GM12878 (cell line): ENCODE measurements at regions not wholly inside any gene's neighbourhood (a gene's known extent, or its start where the extent isn't known, plus 50 kb on each side); places are given as distances from the start of the nearest gene placed in this dataset.

Experiments
- ATAC-seq: fragments of 200-7000 bp; cut with Tn5 transposase; 3 replicates; pipeline ENCODE4 v1.9.1; 2020; ENCODE audit warnings: mild to moderate bottlenecking, moderate library complexity
- BruUV-seq: library from RNA; stranded (reverse); fragments of 400-500 nt; replicated peaks from 2 replicates; lab custom pipeline; 2021; lab: Mats Ljungman, UMichigan
- CTCF ChIA-PET: fragments of 300-600 bp; sonication (Branson Sonifier 250); formaldehyde crosslinking; extraction: SDS; loops from one replicate; lab custom pipeline; 2021; ENCODE audit warnings: inconsistent platforms; lab: Yijun Ruan, JAX
- POLR2A ChIA-PET: fragments of 350-600 bp; formaldehyde crosslinking; extraction: SDS; loops from one replicate; lab custom pipeline; 2021; ENCODE audit warnings: inconsistent platforms; lab: Charles Lee
- RAD21 ChIA-PET: fragments of 300-600 bp; sonication (Branson Sonifier 250); formaldehyde crosslinking; loops from one replicate; lab custom pipeline; 2023; ENCODE audit warnings: antibody characterized with exemption; ENCODE audit not compliant: unreplicated experiment; lab: Charles Lee
- SMC1A ChIA-PET: fragments of 300-600 bp; sonication (Branson Sonifier 250); formaldehyde crosslinking; loops from one replicate; lab custom pipeline; 2023; ENCODE audit not compliant: unreplicated experiment, uncharacterized antibody; lab: Charles Lee
- DNase-seq: peaks from one replicate; pipeline ENCODE4 v3.0.0-alpha.2; 2011; ENCODE audit warnings: low read depth, low spot score
- FAIRE-seq: peaks from 3 replicates; lab custom pipeline; 2011; peaks lifted over from hg19 to GRCh38; lab: Jason Lieb, UNC
- H2AFZ ChIP-seq: 2 replicates; pipeline ENCODE4 v1.6.0; 2011; ENCODE audit warnings: low read depth, low read length, control low read depth; ENCODE audit not compliant: control insufficient read depth
- H3K27ac ChIP-seq: 2 replicates; pipeline ENCODE4 v1.5.1; 2011; ENCODE audit warnings: control low read depth; ENCODE audit not compliant: control insufficient read depth, insufficient read depth
- H3K27me3 ChIP-seq, 2 experiments: replicated peaks in 1 of 2; 2 replicates each; pipeline versions ENCODE4 v1.6.0 to v1.6.1; 2011; ENCODE audit warnings: low read length in 1 of 2; ENCODE audit not compliant: control insufficient read depth in 2 of 2, insufficient read depth in 2 of 2
- H3K36me3 ChIP-seq, 2 experiments: 2 replicates each; pipeline ENCODE4 v1.5.1; 2011; ENCODE audit warnings: low read length in 1 of 2; ENCODE audit not compliant: control insufficient read depth in 2 of 2, insufficient read depth in 2 of 2
- H3K4me1 ChIP-seq: 2 replicates; pipeline ENCODE4 v1.6.1; 2011; ENCODE audit warnings: mild to moderate bottlenecking, low read length, moderate library complexity, mixed read lengths; ENCODE audit not compliant: control insufficient read depth, insufficient read depth
- H3K4me2 ChIP-seq: 2 replicates; pipeline ENCODE4 v1.6.0; 2011; ENCODE audit warnings: control low read depth; ENCODE audit not compliant: control insufficient read depth, insufficient read depth
- H3K4me3 ChIP-seq: fragments of 200-600 bp; sonication (generic); 2 replicates; pipeline ENCODE4 v1.5.1; 2016
- H3K79me2 ChIP-seq: 2 replicates; pipeline ENCODE4 v1.6.0; 2011; ENCODE audit warnings: low read length; ENCODE audit not compliant: control insufficient read depth, insufficient read depth
- H3K9ac ChIP-seq: 2 replicates; pipeline ENCODE4 v1.8.0; 2011; ENCODE audit warnings: low read length, control low read depth, mixed read lengths; ENCODE audit not compliant: control insufficient read depth, insufficient read depth
- H3K9me3 ChIP-seq: replicated peaks from 3 replicates; pipeline ENCODE4 v1.5.1; 2011; ENCODE audit warnings: mild to moderate bottlenecking, low read length; ENCODE audit not compliant: control insufficient read depth, insufficient read depth
- H4K20me1 ChIP-seq: 2 replicates; pipeline ENCODE4 v1.6.0; 2011; ENCODE audit not compliant: control insufficient read depth, insufficient read depth
- BACH1 ChIP-seq: fragments of 450-650 bp; IDR thresholded peaks from 2 replicates; pipeline ENCODE4 v1.6.1; 2017; ENCODE audit warnings: mild to moderate bottlenecking, borderline replicate concordance
- BCL3 ChIP-seq: IDR thresholded peaks from 2 replicates; pipeline ENCODE4 v1.6.1; 2011; ENCODE audit warnings: borderline replicate concordance, low read depth, mild to moderate bottlenecking, moderate library complexity, low read length; ENCODE audit not compliant: insufficient read depth, poor library complexity, severe bottlenecking
- CBFB ChIP-seq: IDR thresholded peaks from 2 replicates; pipeline ENCODE4 v1.6.1; 2016; ENCODE audit warnings: antibody characterized with exemption, low read depth
- CEBPZ ChIP-seq: fragments of 150-350 bp; IDR thresholded peaks from 2 replicates; pipeline ENCODE4 v1.6.1; 2016; ENCODE audit warnings: low read depth, low read length
- CREM ChIP-seq: IDR thresholded peaks from 2 replicates; pipeline ENCODE4 v1.6.1; 2014; ENCODE audit warnings: antibody characterized with exemption, low read depth
- DPF2 ChIP-seq: fragments of 450-650 bp; IDR thresholded peaks from 2 replicates; pipeline ENCODE4 v1.6.1; 2017; ENCODE audit warnings: mild to moderate bottlenecking
- ELK1 ChIP-seq: IDR thresholded peaks from 2 replicates; pipeline ENCODE4 v1.6.1; 2012; ENCODE audit warnings: low read depth, low read length, improper control_type of control experiment
- HDGF ChIP-seq: fragments of 450-650 bp; IDR thresholded peaks from 2 replicates; pipeline ENCODE4 v1.6.1; 2016; ENCODE audit warnings: antibody characterized with exemption
- IRF4 ChIP-seq: IDR thresholded peaks from 2 replicates; pipeline ENCODE4 v1.6.1; 2011; ENCODE audit warnings: low read depth, low read length
- MTA3 ChIP-seq: IDR thresholded peaks from 2 replicates; pipeline ENCODE4 v1.6.1; 2012; ENCODE audit warnings: low read length, inconsistent platforms, borderline replicate concordance
- MXI1 ChIP-seq: fragments of 150-350 bp; IDR thresholded peaks from 2 replicates; pipeline ENCODE4 v1.6.1; 2011; ENCODE audit warnings: low read depth, mild to moderate bottlenecking, inconsistent platforms, low read length, improper control_type of control experiment
- POLR2AphosphoS2 ChIP-seq: IDR thresholded peaks from 2 replicates; pipeline ENCODE4 v1.6.1; 2011; ENCODE audit warnings: low read depth, mild to moderate bottlenecking, low read length, improper control_type of control experiment, moderate library complexity
- POU2F2 ChIP-seq: IDR thresholded peaks from 3 replicates; pipeline ENCODE4 v1.6.1; 2011; ENCODE audit warnings: low read depth, mild to moderate bottlenecking, low read length, borderline replicate concordance
- STAT1 ChIP-seq: fragments of 450-650 bp; conservative IDR thresholded peaks from 2 replicates; pipeline ENCODE4 v1.6.1; 2014; ENCODE audit warnings: antibody characterized with exemption, mild to moderate bottlenecking
- SUZ12 ChIP-seq: fragments of 200-600 bp; sonication (generic); IDR thresholded peaks from one replicate; pipeline ENCODE4 v1.6.1; 2018; ENCODE audit warnings: antibody characterized with exemption, mild to moderate bottlenecking; ENCODE audit not compliant: unreplicated experiment
- TCF7 ChIP-seq: IDR thresholded peaks from 2 replicates; pipeline ENCODE4 v1.6.1; 2014; ENCODE audit warnings: antibody characterized with exemption, borderline replicate concordance
- ZNF384 ChIP-seq: IDR thresholded peaks from 2 replicates; pipeline ENCODE4 v1.6.1; 2012; ENCODE audit warnings: low read depth, mild to moderate bottlenecking, low read length, improper control_type of control experiment, borderline replicate concordance
- ZNF622 ChIP-seq: fragments of 450-650 bp; IDR thresholded peaks from 2 replicates; pipeline ENCODE4 v1.6.1; 2017; ENCODE audit warnings: mild to moderate bottlenecking, inconsistent platforms
- WGBS: methylation state at CpG from one replicate; pipeline ENCODE4 v1.1.6; 2016; ENCODE audit warnings: low lambda C conversion rate; ENCODE audit not compliant: insufficient replicate concordance, insufficient coverage; ENCODE audit errors: missing lambda C conversion rate; 5-methylcytosine and 5-hydroxymethylcytosine counted together
- in situ Hi-C: fragments of 300-500 bp; cut with MboI; formaldehyde crosslinking; loops from 9 replicates; pipeline ENCODE4 v1.14.3; 2018; ENCODE audit warnings: mixed read lengths
- intact Hi-C: fragments of 100-400 bp; cut with micrococcal nuclease; formaldehyde crosslinking; loops from one replicate; pipeline ENCODE4 v1.14.2; 2022; ENCODE audit not compliant: unreplicated experiment
- TF ChIP-seq, protein P1 (sequence below): IDR thresholded peaks from 2 replicates; pipeline ENCODE4 v1.6.1; 2012; ENCODE audit warnings: low read length, inconsistent platforms

- intact Hi-C loops = no loop called here
- ChIA-PET RAD21 (no interaction called here), SMC1A (no interaction called here), POLR2A (no interaction called here), CTCF (no interaction called here)
- H2AFZ ChIP-seq = no peak overlapping the region
- no peak overlapping the region for H3K4me3 ChIP-seq
- H3K36me3 ChIP-seq = no peaks in the 10 kb centered on the region
- DNase-seq = no peak
- H3K9ac ChIP-seq = no peak overlapping the region
- H3K4me2 ChIP-seq = no peak overlapping the region
- H3K27ac ChIP-seq = no peak overlapping the region
- FAIRE-seq = no peak
- 3% methylated on average over 4 of the region's 4 CpGs for WGBS
- in situ Hi-C loops = no loop called here
- peaks cover 2% of the 10 kb centered on the region; the same call in 1 of the 3 replicates for H3K9me3 ChIP-seq
- no peaks in the 10 kb centered on the region for H3K4me1 ChIP-seq
- no peaks in the 10 kb centered on the region for H4K20me1 ChIP-seq
- no peak for ATAC-seq
- no peaks in the 10 kb centered on the region for H3K79me2 ChIP-seq
- no TSS peak for BruUV-seq
- H3K27me3 ChIP-seq = no peaks in the 10 kb centered on the region
- TF ChIP-seq CEBPZ (no peak), BCL3 (no peak), BACH1 (no peak), STAT1 (no peak), POU2F2 (no peak), TCF7 (no peak), IRF4 (no peak), SUZ12 (no peak), ZNF384 (no peak), MXI1 (no peak), DPF2 (no peak), HDGF (no peak), ZNF622 (no peak), CBFB (no peak), POLR2AphosphoS2 (no peak), CREM (no peak), ELK1 (no peak), MTA3 (no peak)
- TF ChIP-seq, protein P1, sequence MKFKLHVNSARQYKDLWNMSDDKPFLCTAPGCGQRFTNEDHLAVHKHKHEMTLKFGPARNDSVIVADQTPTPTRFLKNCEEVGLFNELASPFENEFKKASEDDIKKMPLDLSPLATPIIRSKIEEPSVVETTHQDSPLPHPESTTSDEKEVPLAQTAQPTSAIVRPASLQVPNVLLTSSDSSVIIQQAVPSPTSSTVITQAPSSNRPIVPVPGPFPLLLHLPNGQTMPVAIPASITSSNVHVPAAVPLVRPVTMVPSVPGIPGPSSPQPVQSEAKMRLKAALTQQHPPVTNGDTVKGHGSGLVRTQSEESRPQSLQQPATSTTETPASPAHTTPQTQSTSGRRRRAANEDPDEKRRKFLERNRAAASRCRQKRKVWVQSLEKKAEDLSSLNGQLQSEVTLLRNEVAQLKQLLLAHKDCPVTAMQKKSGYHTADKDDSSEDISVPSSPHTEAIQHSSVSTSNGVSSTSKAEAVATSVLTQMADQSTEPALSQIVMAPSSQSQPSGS = no peak
Measured at GRCh38 chrX:81729269-81729777, 527.4 kb downstream of the SH3BGRL start.
